ENCODE measurements at regions not wholly inside any gene's neighbourhood (a gene's known extent, or its start where the extent isn't known, plus 50 kb on each side); places are given as distances from the start of the nearest gene placed in this dataset.

- Histone ChIP-seq H3F3A (ENCODE audit: low read length, unreplicated experiment) (no peaks in the 10 kb centered on the region), H3K9ac (ENCODE audit: low read length) (no peak overlapping the region), H4K20me1 (ENCODE audit: low read length) (no peaks in the 10 kb centered on the region), H3K27ac (ENCODE audit: low read length) (no peak overlapping the region), H3K4me2 (ENCODE audit: low read length) (no peak overlapping the region), H3K9me2 (replicated peaks; ENCODE audit: low read length) (no peaks in the 10 kb centered on the region), H3K4me3 (ENCODE audit: low read length) (no peak overlapping the region), H2AFZ (ENCODE audit: low read length) (no peak overlapping the region), H3K36me3 (ENCODE audit: low read depth, low read length) (no peaks in the 10 kb centered on the region), H3K79me2 (ENCODE audit: low read length) (no peaks in the 10 kb centered on the region), H3K4me1 (ENCODE audit: insufficient read depth, low read length) (no peaks in the 10 kb centered on the region), H3K9me3 (ENCODE audit: low read length) (no peaks in the 10 kb centered on the region; the same call in 1 of the 2 replicates), H3K27me3 (ENCODE audit: low read length) (no peaks in the 10 kb centered on the region)
- no TSS peak for BruUV-seq (replicated peaks)
- no peak for ATAC-seq
- DNase-seq, result peak; percentile 41
- ChIA-PET POLR2A (ENCODE audit: unreplicated experiment) (no interaction called here), CTCF (no interaction called here)
- TF ChIP-seq CTCF (conservative IDR thresholded peaks at IDR 0.05; ENCODE audit: low read depth, low read length), result no peak
- no peak for TF ChIP-seq EZH2phosphoT487 (IDR thresholded peaks at IDR 0.05; ENCODE audit: borderline replicate concordance, low read length)
- no peak for TF ChIP-seq EZH2 (IDR thresholded peaks at IDR 0.05; ENCODE audit: low read length, unreplicated experiment)
- intact Hi-C loops (cut with micrococcal nuclease), result no loop called here
Measured at GRCh38 chr11:92423115-92424034, 198.8 kb downstream of the FAT3 start.

GRCh38 chr11:92424281-92424680, 199.7 kb downstream of the FAT3 start:
- DNase-seq (no peak), ATAC-seq (no peak)
- Histone ChIP-seq H3K9me3 (ENCODE audit: low read length) (no peaks in the 10 kb centered on the region), H4K20me1 (ENCODE audit: low read length) (no peaks in the 10 kb centered on the region), H2AFZ (ENCODE audit: low read length) (no peak overlapping the region), H3K9ac (ENCODE audit: low read length) (no peak overlapping the region), H3K9me2 (replicated peaks; ENCODE audit: low read length) (no peaks in the 10 kb centered on the region), H3K27me3 (ENCODE audit: low read length) (no peaks in the 10 kb centered on the region), H3K4me1 (ENCODE audit: insufficient read depth, low read length) (no peaks in the 10 kb centered on the region), H3K79me2 (ENCODE audit: low read length) (no peaks in the 10 kb centered on the region), H3K4me2 (ENCODE audit: low read length) (no peak overlapping the region), H3K4me3 (ENCODE audit: low read length) (no peak overlapping the region), H3K27ac (ENCODE audit: low read length) (no peak overlapping the region), H3F3A (ENCODE audit: low read length, unreplicated experiment) (no peaks in the 10 kb centered on the region), H3K36me3 (ENCODE audit: low read depth, low read length) (no peaks in the 10 kb centered on the region)
- CTCF ChIA-PET, result no interaction called here
- no TSS peak for BruUV-seq (replicated peaks)
- POLR2A ChIA-PET (ENCODE audit: unreplicated experiment), result no interaction called here
- intact Hi-C loops (cut with micrococcal nuclease), result no loop called here
- TF ChIP-seq EZH2phosphoT487 (IDR thresholded peaks at IDR 0.05; ENCODE audit: borderline replicate concordance, low read length) (no peak), CTCF (conservative IDR thresholded peaks at IDR 0.05; ENCODE audit: low read depth, low read length) (no peak), EZH2 (IDR thresholded peaks at IDR 0.05; ENCODE audit: low read length, unreplicated experiment) (no peak)

GRCh38 chr11:92425127-92425526, 200.5 kb downstream of the FAT3 start:
- no peak overlapping the region for H2AFZ ChIP-seq (ENCODE audit: low read length)
- DNase-seq, result no peak
- H3K9me2 ChIP-seq (replicated peaks; ENCODE audit: low read length), result no peaks in the 10 kb centered on the region
- POLR2A ChIA-PET (ENCODE audit: unreplicated experiment), result no interaction called here
- BruUV-seq (replicated peaks), result no TSS peak
- H3K4me3 ChIP-seq (ENCODE audit: low read length), result no peak overlapping the region
- no peaks in the 10 kb centered on the region for H3K79me2 ChIP-seq (ENCODE audit: low read length)
- CTCF ChIA-PET, result no interaction called here
- no peak for TF ChIP-seq CTCF (conservative IDR thresholded peaks at IDR 0.05; ENCODE audit: low read depth, low read length)
- no peak for TF ChIP-seq EZH2phosphoT487 (IDR thresholded peaks at IDR 0.05; ENCODE audit: borderline replicate concordance, low read length)
- no peak for TF ChIP-seq EZH2 (IDR thresholded peaks at IDR 0.05; ENCODE audit: low read length, unreplicated experiment)
- H3K4me1 ChIP-seq (ENCODE audit: insufficient read depth, low read length), result no peaks in the 10 kb centered on the region
- intact Hi-C loops (cut with micrococcal nuclease), result no loop called here
- no peaks in the 10 kb centered on the region for H3F3A ChIP-seq (ENCODE audit: low read length, unreplicated experiment)
- H3K4me2 ChIP-seq (ENCODE audit: low read length), result no peak overlapping the region
- no peak overlapping the region for H3K27ac ChIP-seq (ENCODE audit: low read length)
- H3K9me3 ChIP-seq (ENCODE audit: low read length), result no peaks in the 10 kb centered on the region
- no peak for ATAC-seq
- no peak overlapping the region for H3K9ac ChIP-seq (ENCODE audit: low read length)
- H4K20me1 ChIP-seq (ENCODE audit: low read length), result no peaks in the 10 kb centered on the region
- H3K27me3 ChIP-seq (ENCODE audit: low read length), result no peaks in the 10 kb centered on the region
- no peaks in the 10 kb centered on the region for H3K36me3 ChIP-seq (ENCODE audit: low read depth, low read length)
